Activated CD4-positive, alpha-beta memory T cell treated with anti-CD3 and anti-CD28 coated beads for 36 hours (primary cell): ENCODE measurements at regions not wholly inside any gene's neighbourhood (a gene's known extent, or its start where the extent isn't known, plus 50 kb on each side); places are given as distances from the start of the nearest gene placed in this dataset.
"Not testable (repeated sequence)": the region's sequence is repeated elsewhere in the genome, so short reads cannot be mapped to it uniquely, and the experiment has no call there.

ENCODE experiments used
- CTCF ChIA-PET: fragments of 350-600 bp; sonication (Branson Sonifier 250); formaldehyde crosslinking; loops from one replicate; lab custom pipeline; 2021; ENCODE audit warnings: antibody characterized with exemption, inconsistent platforms; lab: Charles Lee
- POLR2A ChIA-PET: fragments of 350-600 bp; sonication (Branson Sonifier 250); formaldehyde crosslinking; loops from one replicate; lab custom pipeline; 2021; ENCODE audit warnings: antibody characterized with exemption; lab: Charles Lee
- DNase-seq: peaks from one replicate; pipeline ENCODE4 v3.0.0-alpha.2; 2020
- H3K27ac Mint-ChIP-seq: one replicate; pipeline ENCODE4 v1.8.0; 2021; ENCODE audit warnings: mixed read lengths
- H3K27me3 Mint-ChIP-seq: one replicate; pipeline ENCODE4 v1.8.0; 2021; ENCODE audit warnings: mixed read lengths
- H3K36me3 Mint-ChIP-seq: one replicate; pipeline ENCODE4 v1.8.0; 2021; ENCODE audit warnings: mixed read lengths
- H3K4me1 Mint-ChIP-seq: one replicate; pipeline ENCODE4 v1.8.0; 2021; ENCODE audit warnings: low read depth, mixed read lengths
- H3K4me3 Mint-ChIP-seq: one replicate; pipeline ENCODE4 v1.8.0; 2021; ENCODE audit warnings: mild to moderate bottlenecking, mixed read lengths
- H3K9me3 Mint-ChIP-seq: one replicate; pipeline ENCODE4 v1.8.0; 2021; ENCODE audit warnings: mixed read lengths
- intact Hi-C: fragments of 100-400 bp; cut with micrococcal nuclease; formaldehyde crosslinking; loops from one replicate; pipeline ENCODE4 v1.15.1; 2023

DNA sequence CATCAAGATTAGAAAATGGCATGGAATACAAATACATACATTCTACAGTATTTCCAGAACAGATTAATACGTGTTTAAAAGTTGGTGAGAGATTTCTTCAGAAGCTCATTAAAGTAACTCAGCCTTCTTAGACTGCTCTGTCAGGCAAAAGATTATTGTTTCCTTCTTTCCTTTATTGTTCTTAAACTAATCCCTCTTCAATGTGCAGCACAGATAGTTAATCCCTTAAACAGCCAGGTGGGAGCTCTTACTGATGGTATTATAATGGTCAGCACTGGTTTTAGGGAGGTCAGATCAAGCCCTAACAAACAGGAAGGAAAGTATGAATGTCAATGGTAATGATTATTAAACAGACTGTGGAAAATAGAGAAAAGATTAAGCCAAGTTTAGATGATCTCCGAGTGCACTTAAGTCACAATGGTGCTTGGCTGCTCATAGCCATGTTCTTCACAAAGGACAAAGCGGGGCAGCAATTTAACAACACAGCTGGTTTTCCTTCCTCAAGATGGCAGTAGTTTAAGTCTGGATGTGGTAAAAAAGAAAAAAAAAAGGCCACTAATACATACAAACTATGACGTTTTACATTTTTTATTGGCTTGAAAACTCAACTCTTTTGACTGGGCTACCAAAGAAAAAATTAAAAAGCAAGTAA lies 992.6 kb downstream of the PCDH9 start:
- ChIA-PET CTCF (no interaction called here), POLR2A (no interaction called here)
- Mint-ChIP-seq H3K4me1 (no peaks in the 10 kb centered on the region), H3K4me3 (no peak overlapping the region), H3K36me3 (no peaks in the 10 kb centered on the region), H3K9me3 (peaks cover 4% of the 10 kb centered on the region), H3K27ac (no peak overlapping the region), H3K27me3 (no peaks in the 10 kb centered on the region)
- intact Hi-C loops: no loop called here
- no peak for DNase-seq

DNA sequence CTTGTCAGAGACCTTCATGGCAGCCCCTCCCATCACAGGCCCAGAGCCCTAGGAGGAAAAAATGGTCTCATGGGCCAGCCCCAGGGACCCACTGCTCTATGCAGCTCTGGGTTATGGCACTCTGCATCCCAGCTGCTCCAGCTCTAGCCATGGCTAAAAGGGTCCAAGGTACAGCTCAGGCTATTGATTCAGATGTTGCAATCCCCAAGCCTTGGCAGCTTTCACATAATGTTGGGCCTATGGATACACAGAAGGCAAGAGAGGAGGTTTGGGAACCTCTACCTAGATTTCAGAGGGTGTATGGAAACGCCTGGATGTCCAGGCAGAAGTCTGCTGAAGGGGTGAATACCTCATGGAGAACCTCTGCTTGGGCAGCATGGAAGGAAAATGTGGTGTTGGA lies 996.0 kb downstream of the PCDH9 start:
- no peak overlapping the region for H3K27ac Mint-ChIP-seq
- H3K9me3 Mint-ChIP-seq: peaks cover 4% of the 10 kb centered on the region
- H3K27me3 Mint-ChIP-seq: no peaks in the 10 kb centered on the region
- DNase-seq: no peak
- intact Hi-C loops: no loop called here
- CTCF ChIA-PET: no interaction called here
- no peaks in the 10 kb centered on the region for H3K4me1 Mint-ChIP-seq
- H3K4me3 Mint-ChIP-seq: no peak overlapping the region
- H3K36me3 Mint-ChIP-seq: no peaks in the 10 kb centered on the region
- POLR2A ChIA-PET: no interaction called here

DNA sequence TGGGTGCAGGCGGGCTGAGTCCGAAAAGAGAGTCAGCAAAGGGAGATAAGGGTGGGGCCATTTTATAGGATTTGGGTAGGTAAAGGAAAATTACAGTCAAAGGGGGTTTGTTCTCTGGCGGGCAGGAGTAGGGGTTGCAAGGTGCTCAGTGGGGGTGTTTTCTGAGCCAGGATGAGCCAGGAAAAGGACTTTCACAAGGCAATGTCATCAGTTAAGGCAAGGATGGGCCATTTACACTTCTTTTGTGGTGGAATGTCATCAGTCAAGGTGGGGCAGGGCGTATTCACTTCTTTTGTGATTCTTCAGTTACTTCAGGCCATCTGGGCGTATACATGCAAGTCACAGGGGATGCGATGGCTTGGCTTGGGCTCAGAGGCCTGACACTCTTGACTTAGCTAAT lies 998.2 kb downstream of the PCDH9 start:
- DNase-seq, POLR2A ChIA-PET, H3K27me3 Mint-ChIP-seq, H3K27ac Mint-ChIP-seq, CTCF ChIA-PET, H3K4me1 Mint-ChIP-seq, intact Hi-C loops, H3K36me3 Mint-ChIP-seq, H3K9me3 Mint-ChIP-seq, H3K4me3 Mint-ChIP-seq: not testable (repeated sequence)

DNA sequence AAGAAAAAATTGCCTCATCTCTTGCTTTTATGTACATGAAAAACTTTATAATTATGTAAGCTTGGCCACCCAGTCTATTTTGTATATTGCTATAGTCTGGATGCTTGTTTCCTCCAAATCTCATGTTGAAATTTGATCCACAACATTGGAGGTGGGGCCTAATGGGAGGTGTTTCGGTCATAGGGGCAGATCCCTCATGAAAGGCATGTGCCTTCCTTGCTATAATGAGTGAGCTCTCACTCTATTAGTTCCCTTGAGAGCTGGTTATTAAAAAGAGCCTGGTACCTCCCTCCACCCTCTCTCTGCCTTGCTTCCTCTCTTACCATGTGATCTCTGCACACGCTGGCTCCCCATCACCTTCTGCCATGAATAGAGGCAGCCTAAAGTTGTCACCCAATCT lies 1005.1 kb downstream of the PCDH9 start:
- H3K27me3 Mint-ChIP-seq: no peaks in the 10 kb centered on the region
- DNase-seq: no peak
- POLR2A ChIA-PET: no interaction called here
- H3K4me1 Mint-ChIP-seq: no peaks in the 10 kb centered on the region
- no peak overlapping the region for H3K27ac Mint-ChIP-seq
- no peaks in the 10 kb centered on the region for H3K9me3 Mint-ChIP-seq
- CTCF ChIA-PET: interaction anchor here (1.1 kb wide), 1 partner anchor 17 kb away, joined by 3 read pairs; no protein-coding TSS in a partner anchor
- no peaks in the 10 kb centered on the region for H3K36me3 Mint-ChIP-seq
- intact Hi-C loops: no loop called here
- no peak overlapping the region for H3K4me3 Mint-ChIP-seq

DNA sequence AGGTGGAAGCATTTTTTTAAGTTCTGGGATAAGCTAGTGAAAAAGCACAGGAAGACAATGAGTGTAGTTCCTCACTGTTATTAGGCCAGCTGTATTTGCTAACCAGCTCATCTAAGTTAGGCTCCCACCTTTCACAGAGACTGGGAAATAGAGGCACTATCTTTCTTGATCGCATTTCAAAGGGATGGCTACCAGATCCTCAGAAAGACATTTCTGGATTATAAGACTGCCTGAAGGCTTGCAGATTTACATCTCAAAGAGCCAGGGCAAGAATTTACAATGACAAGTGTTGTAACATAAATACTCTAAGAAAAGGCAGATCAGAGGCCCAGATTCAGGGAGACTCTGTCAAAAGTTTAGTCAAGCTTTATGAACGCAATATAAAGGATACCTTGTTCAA lies 1005.5 kb downstream of the PCDH9 start:
- DNase-seq: no peak
- Mint-ChIP-seq H3K27me3 (no peaks in the 10 kb centered on the region), H3K4me1 (no peaks in the 10 kb centered on the region), H3K4me3 (no peak overlapping the region), H3K27ac (no peak overlapping the region), H3K9me3 (no peaks in the 10 kb centered on the region), H3K36me3 (no peaks in the 10 kb centered on the region)
- intact Hi-C loops: no loop called here
- ChIA-PET CTCF (interaction anchor here (1.1 kb wide), 1 partner anchor 16 kb away, joined by 3 read pairs; no protein-coding TSS in a partner anchor), POLR2A (no interaction called here)

DNA sequence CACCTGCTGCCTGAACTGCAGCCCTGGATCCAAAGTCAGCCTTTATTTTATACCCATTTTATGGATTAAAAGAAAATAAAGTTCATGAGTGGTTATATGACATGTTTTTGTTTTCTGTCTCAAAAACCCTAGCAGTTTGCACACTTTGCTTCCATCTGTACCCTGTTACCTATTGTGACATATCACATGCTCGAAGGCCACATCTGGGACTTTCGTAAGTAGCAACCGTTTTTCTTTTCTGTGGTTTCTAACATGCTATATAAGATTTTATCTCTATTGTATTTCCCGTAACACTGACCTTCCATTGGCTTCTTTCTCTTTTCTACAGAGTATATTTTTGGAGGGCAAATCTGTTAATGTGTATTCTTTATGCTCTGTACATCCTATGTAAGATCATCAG lies 1007.2 kb downstream of the PCDH9 start:
- intact Hi-C loops: no loop called here
- POLR2A ChIA-PET: no interaction called here
- Mint-ChIP-seq H3K4me3 (no peak overlapping the region), H3K27ac (no peak overlapping the region), H3K9me3 (no peaks in the 10 kb centered on the region), H3K27me3 (no peaks in the 10 kb centered on the region), H3K36me3 (no peaks in the 10 kb centered on the region), H3K4me1 (no peaks in the 10 kb centered on the region)
- CTCF ChIA-PET: no interaction called here
- DNase-seq: no peak

DNA sequence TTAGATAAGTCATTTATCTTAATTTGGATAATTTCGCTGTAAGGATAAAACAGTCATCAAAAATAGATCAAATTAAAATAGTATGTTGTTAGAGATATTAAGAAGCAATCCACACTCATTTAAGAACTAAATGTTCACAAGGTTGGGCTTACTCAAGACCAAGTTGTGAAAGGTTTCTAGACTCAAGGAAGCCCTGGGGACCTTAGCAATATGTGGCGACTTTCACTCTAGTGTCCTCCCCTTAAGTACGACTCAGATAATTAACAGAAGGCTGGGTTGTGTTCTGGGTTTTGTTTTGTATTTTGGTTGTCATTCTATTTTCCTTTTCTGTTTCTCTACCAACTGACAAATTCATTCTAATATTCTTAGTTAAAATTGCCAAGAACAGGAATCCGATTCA lies 1008.0 kb downstream of the PCDH9 start:
- no peak overlapping the region for H3K27ac Mint-ChIP-seq
- no peak overlapping the region for H3K4me3 Mint-ChIP-seq
- H3K4me1 Mint-ChIP-seq: no peaks in the 10 kb centered on the region
- ChIA-PET POLR2A (no interaction called here), CTCF (no interaction called here)
- intact Hi-C loops: no loop called here
- H3K36me3 Mint-ChIP-seq: no peaks in the 10 kb centered on the region
- H3K9me3 Mint-ChIP-seq: no peaks in the 10 kb centered on the region
- DNase-seq: no peak
- H3K27me3 Mint-ChIP-seq: no peaks in the 10 kb centered on the region

DNA sequence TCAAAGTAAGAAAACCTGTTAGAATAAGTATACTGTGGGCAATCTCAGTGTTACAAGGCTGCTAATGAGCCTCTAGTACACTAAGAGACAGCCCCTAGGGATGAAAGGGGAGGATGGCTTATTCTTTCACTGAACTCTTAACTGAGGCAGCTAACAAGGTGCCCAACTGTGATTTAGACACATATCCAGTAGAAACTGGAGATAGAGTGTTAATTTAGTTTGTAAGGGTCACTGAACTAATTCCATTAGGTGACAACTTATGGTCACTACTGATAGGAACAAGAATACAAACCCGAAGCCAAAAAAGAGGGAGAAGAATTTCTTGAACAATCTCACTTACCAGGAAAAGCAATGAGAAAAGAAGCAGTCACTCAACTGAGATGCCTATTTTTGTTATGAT lies 1010.6 kb downstream of the PCDH9 start:
- ChIA-PET CTCF (no interaction called here), POLR2A (no interaction called here)
- Mint-ChIP-seq H3K36me3 (no peaks in the 10 kb centered on the region), H3K9me3 (no peaks in the 10 kb centered on the region), H3K4me3 (no peak overlapping the region), H3K27ac (no peak overlapping the region), H3K4me1 (no peaks in the 10 kb centered on the region), H3K27me3 (no peaks in the 10 kb centered on the region)
- intact Hi-C loops: no loop called here
- DNase-seq: no peak

DNA sequence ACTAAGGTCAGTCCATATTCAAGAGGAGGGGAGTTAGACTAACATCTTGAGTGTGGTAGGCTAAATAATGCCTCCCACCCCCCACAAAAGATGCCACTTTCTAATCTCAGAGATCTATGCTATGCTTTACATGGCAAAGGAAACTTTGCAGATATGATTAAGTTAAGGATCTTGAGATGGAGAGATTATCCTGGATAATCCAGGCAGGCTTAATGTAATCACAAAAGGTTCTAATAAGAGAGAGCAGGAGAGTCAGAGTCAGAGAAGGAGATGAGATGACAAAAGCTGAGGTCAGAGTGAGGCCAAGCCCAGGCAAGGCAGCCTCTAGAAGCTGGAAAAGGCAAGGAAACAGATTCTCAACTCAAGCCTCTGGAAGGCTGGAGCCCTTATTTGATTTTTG lies 1011.6 kb downstream of the PCDH9 start:
- H3K36me3 Mint-ChIP-seq: no peaks in the 10 kb centered on the region
- ChIA-PET POLR2A (no interaction called here), CTCF (no interaction called here)
- H3K4me3 Mint-ChIP-seq: no peak overlapping the region
- H3K27me3 Mint-ChIP-seq: no peaks in the 10 kb centered on the region
- H3K9me3 Mint-ChIP-seq: no peaks in the 10 kb centered on the region
- H3K4me1 Mint-ChIP-seq: no peaks in the 10 kb centered on the region
- intact Hi-C loops: no loop called here
- DNase-seq: no peak
- H3K27ac Mint-ChIP-seq: no peak overlapping the region

DNA sequence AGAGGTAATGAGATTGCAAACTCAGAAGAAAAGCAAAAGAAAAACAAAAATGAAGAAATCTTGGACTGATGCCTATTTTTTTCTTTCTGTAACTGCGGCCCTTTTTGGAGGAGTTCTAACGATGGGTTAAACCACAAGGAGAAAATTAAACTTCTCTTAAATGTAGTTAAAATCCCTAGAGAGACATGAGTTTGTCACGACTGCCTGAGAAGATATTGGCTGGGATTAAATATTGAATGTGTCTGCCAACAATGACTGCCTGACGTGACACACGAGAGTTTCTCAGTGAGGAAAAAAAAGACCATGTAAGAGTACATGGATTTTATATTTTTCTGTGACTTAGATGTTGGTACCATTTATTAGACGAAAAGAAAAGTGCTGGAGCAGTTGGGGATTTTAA lies 1013.4 kb downstream of the PCDH9 start:
- intact Hi-C loops: no loop called here
- DNase-seq: no peak
- Mint-ChIP-seq H3K9me3 (peaks cover 2% of the 10 kb centered on the region), H3K4me1 (no peaks in the 10 kb centered on the region), H3K4me3 (no peak overlapping the region), H3K36me3 (no peaks in the 10 kb centered on the region), H3K27me3 (no peaks in the 10 kb centered on the region), H3K27ac (no peak overlapping the region)
- ChIA-PET CTCF (no interaction called here), POLR2A (no interaction called here)

DNA sequence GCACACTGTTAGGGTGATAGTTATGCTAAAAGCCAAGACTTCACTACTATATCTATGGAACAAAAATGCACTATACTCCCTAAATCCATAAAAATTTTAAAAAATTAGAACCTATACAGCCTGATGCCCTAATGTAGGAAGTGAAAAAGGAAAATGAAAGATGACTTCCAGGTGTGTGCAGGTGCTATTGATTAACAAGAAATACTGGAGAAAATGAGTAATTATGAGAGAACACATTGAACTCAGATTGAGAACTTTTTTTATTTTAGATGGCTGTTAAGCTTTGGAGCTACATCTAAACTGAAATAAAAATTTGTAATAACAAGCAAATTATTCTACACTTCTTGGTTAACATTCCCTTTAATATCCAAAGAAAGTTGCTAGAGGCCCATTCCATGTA lies 1015.7 kb downstream of the PCDH9 start:
- Mint-ChIP-seq H3K9me3 (peaks cover 2% of the 10 kb centered on the region), H3K27me3 (no peaks in the 10 kb centered on the region), H3K4me1 (no peaks in the 10 kb centered on the region), H3K27ac (no peak overlapping the region), H3K36me3 (no peaks in the 10 kb centered on the region), H3K4me3 (no peak overlapping the region)
- DNase-seq: no peak
- intact Hi-C loops: no loop called here
- CTCF ChIA-PET: no interaction called here
- POLR2A ChIA-PET: no interaction called here

DNA sequence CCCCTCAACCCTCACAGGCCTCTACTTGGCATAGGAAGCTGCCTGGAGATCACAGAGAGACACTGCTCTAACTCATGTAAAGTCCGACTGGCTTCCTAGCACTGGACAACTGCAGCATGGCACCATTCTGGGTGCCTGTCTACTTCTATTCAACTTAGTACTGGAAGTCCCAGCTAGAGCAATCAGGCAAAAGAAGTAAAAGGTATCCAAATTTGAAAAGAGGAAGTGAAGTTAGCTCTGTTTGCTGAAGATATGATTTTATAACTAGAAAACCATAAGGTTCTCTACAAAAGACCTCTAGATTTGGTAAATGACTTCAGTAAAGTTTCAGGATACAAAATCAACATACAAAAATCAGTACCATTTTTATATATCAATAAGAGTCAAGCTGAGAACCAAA lies 1017.6 kb downstream of the PCDH9 start:
- Mint-ChIP-seq H3K27me3 (no peaks in the 10 kb centered on the region), H3K9me3 (peaks cover 2% of the 10 kb centered on the region), H3K27ac (no peak overlapping the region), H3K4me1 (no peaks in the 10 kb centered on the region), H3K4me3 (no peak overlapping the region), H3K36me3 (no peaks in the 10 kb centered on the region)
- ChIA-PET CTCF (no interaction called here), POLR2A (no interaction called here)
- intact Hi-C loops: no loop called here
- no peak for DNase-seq

DNA sequence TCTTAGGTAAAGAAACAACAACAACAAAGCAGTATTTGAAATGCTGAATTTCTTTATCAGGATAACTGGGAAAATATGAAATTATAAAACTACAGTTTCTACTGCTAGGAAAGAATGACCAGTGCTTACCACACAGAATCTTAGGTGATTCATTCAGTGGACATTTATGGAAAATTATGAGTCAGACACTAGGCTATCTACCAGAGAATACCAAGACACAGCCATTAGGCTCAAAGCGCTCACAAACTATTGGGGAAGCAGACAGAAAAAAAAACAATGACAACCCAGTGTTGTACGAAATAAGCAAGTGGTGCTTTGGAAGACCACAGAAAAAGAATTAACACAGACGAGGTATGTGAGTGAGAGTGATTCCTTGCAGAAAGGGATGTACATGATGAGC lies 1019.5 kb downstream of the PCDH9 start:
- H3K9me3 Mint-ChIP-seq: peaks cover 2% of the 10 kb centered on the region
- no peak overlapping the region for H3K4me3 Mint-ChIP-seq
- H3K4me1 Mint-ChIP-seq: no peaks in the 10 kb centered on the region
- DNase-seq: no peak
- intact Hi-C loops: no loop called here
- ChIA-PET CTCF (no interaction called here), POLR2A (no interaction called here)
- H3K27ac Mint-ChIP-seq: no peak overlapping the region
- H3K36me3 Mint-ChIP-seq: no peaks in the 10 kb centered on the region
- H3K27me3 Mint-ChIP-seq: no peaks in the 10 kb centered on the region
